Heart right ventricle (tissue), 16 donors: ENCODE measurements at regions not wholly inside any gene's neighbourhood (a gene's known extent, or its start where the extent isn't known, plus 50 kb on each side); places are given as distances from the start of the nearest gene placed in this dataset.

Source experiments
- ATAC-seq, 8 donors: fragments of 200-7000 bp; cut with Tn5 transposase; one replicate each; pipeline ENCODE4 v1.9.1; 2020; ENCODE audit warnings: mild to moderate bottlenecking in 8 of 8, moderate library complexity in 8 of 8, moderate number of reproducible peaks in 1 of 8
- DNase-seq, 2 donors: peaks; one replicate each; pipeline ENCODE4 v3.0.0-alpha.2; 2020
- H3K27ac ChIP-seq, 10 donors: fragments of 200-600 bp; sonication (generic) in 2 of 10; one replicate each; pipeline versions ENCODE4 v1.5.0 to v1.8.0; 2020 to 2022; ENCODE audit warnings: mild to moderate bottlenecking in 3 of 10
- H3K27me3 ChIP-seq, 7 donors: fragments of 200-600 bp; one replicate each; pipeline ENCODE4 v1.8.0; 2021 to 2022; ENCODE audit warnings: mild to moderate bottlenecking in 2 of 7
- H3K36me3 ChIP-seq, 9 donors: fragments of 200-600 bp; sonication (generic) in 1 of 9; one replicate each; pipeline versions ENCODE4 v1.5.0 to v1.8.0; 2020 to 2022; ENCODE audit warnings: mild to moderate bottlenecking in 2 of 9
- H3K4me1 ChIP-seq, 9 donors: fragments of 200-600 bp; sonication (generic) in 1 of 9; one replicate each; pipeline versions ENCODE4 v1.5.0 to v1.8.0; 2020 to 2022; ENCODE audit warnings: mild to moderate bottlenecking in 4 of 9
- H3K4me3 ChIP-seq, 10 donors: fragments of 200-600 bp; sonication (generic) in 2 of 10; one replicate each; pipeline versions ENCODE4 v1.5.0 to v1.8.0; 2020 to 2022; ENCODE audit warnings: mild to moderate bottlenecking in 7 of 10, moderate library complexity in 2 of 10
- H3K9me3 ChIP-seq, 11 donors: fragments of 200-600 bp in 10 of 11; sonication (generic) in 2 of 11; one replicate each; pipeline versions ENCODE4 v1.5.0 to v1.8.0; 2013 to 2022; ENCODE audit warnings: mild to moderate bottlenecking in 2 of 11, control low read depth in 1 of 11, moderate library complexity in 1 of 11
- CTCF ChIP-seq, 9 donors: fragments of 200-600 bp; sonication (generic) in 2 of 9; IDR thresholded peaks; one replicate each; pipeline versions ENCODE4 v1.5.0 to v1.8.0; 2021 to 2022; ENCODE audit warnings: antibody characterized with exemption in 9 of 9, mild to moderate bottlenecking in 5 of 9, moderate library complexity in 1 of 9
- WGBS, 2 donors: extraction: QIAGEN DNeasy Blood & Tissue Kit; methylation state at CpG; one replicate each; pipeline ENCODE4 v1.1.7; 2013; ENCODE audit warnings: inconsistent platforms in 1 of 2; 5-methylcytosine and 5-hydroxymethylcytosine counted together
- intact Hi-C, 10 donors: fragments of 100-400 bp; cut with DNase I; formaldehyde crosslinking; loops; one replicate each; pipeline versions ENCODE4 v1.11.1 to v1.14.2; 2022
- donor health status: Arrhythmogenic right ventricular cardiomyopathy.
- donor health status: ischemic (EF 13 %, LVEDD 7.1; RV severe dilation, severe dysfunction).
- donor health status: healthy with polysubstance abuse.
- donor health status: DM: no; HTN: yes; CAD: no.
- donor health status: DM: no; HTN: no; CAD: no.
- donor health status: ischemic (EF 25% LVEDD 6.9; RV normal size, moderate dysfunction).
- donor health status: ischemic (EF 25% LVEDD 5.7; RV mildly dilated, moderate dysfunction).
- donor health status: healthy.
- donor health status: DM: yes; HTN: yes; CAD: no.
- donor health status: Ischemic cardiomyopathy.
- donor health status: ischemic (EF 35%, LVEDD 5.7; RV mildly dilated, moderate dysfunction).
- donor health status: nonischemic (EF 11% LVEDD 7.7; RV severe dilation, severe dysfunction).
- donor health status: DM: yes; HTN: yes; CAD: no.
- donor health status: PGD.
- donor health status: ischemic (EF 29% LVEDD 5.4; RV normal size, mild dysfunction).
- donor health status: nonischemic (EF 23%, LVEDD 6.1; RV moderate dilation, normal function).

GRCh38 chr1:184861755-184862336 is 107.2 kb upstream of the EDEM3 start:
- H3K4me1 ChIP-seq: peaks cover 0 to 70% (median 34%) of the 10 kb centered on the region in 9 donors
- intact Hi-C loops: no loop called here
- peak overlapping the region in 3 of 10 donors; percentile 13 to 55 (median 17) for H3K27ac ChIP-seq
- H3K27me3 ChIP-seq: no peaks in the 10 kb centered on the region
- ATAC-seq: no peak
- H3K9me3 ChIP-seq: no peaks in the 10 kb centered on the region
- no peak for DNase-seq
- H3K4me3 ChIP-seq: no peak overlapping the region
- no peak for TF ChIP-seq CTCF (IDR thresholded peaks at IDR 0.05)
- H3K36me3 ChIP-seq: peaks cover 0 to 37% (median 0%) of the 10 kb centered on the region in 9 donors
- 71 to 88% methylated on average over 6 of the region's 6 CpGs for WGBS, 2 donors

GRCh38 chr1:184860985-184861754 is 106.5 kb upstream of the EDEM3 start:
- Histone ChIP-seq H3K27me3 (no peaks in the 10 kb centered on the region), H3K4me1 (peaks cover 0 to 69% (median 29%) of the 10 kb centered on the region in 9 donors), H3K4me3 (no peak overlapping the region), H3K36me3 (peaks cover 0 to 30% (median 0%) of the 10 kb centered on the region in 9 donors), H3K9me3 (no peaks in the 10 kb centered on the region), H3K27ac (peak overlapping the region in 5 of 10 donors; percentile 0 to 55 (median 13))
- intact Hi-C loops: no loop called here
- no peak for TF ChIP-seq CTCF (IDR thresholded peaks at IDR 0.05)
- ATAC-seq (peak in 5 of 8 donors; percentile 53 to 69 (median 59)), DNase-seq (no peak)
- 41% methylated on average over 2 of the region's 2 CpGs for WGBS, 2 donors

GRCh38 chr1:184860535-184860934 is 105.9 kb upstream of the EDEM3 start:
- H3K9me3 ChIP-seq: no peaks in the 10 kb centered on the region
- peaks cover 0 to 23% (median 0%) of the 10 kb centered on the region in 9 donors for H3K36me3 ChIP-seq
- H3K4me3 ChIP-seq: no peak overlapping the region
- H3K27me3 ChIP-seq: no peaks in the 10 kb centered on the region
- no peak for DNase-seq
- peaks cover 0 to 69% (median 30%) of the 10 kb centered on the region in 9 donors for H3K4me1 ChIP-seq
- H3K27ac ChIP-seq: peak overlapping the region in 3 of 10 donors; percentile 12 to 55 (median 17)
- no peak for ATAC-seq
- TF ChIP-seq CTCF (IDR thresholded peaks at IDR 0.05): no peak
- intact Hi-C loops: no loop called here

- DNase-seq: no peak
- ATAC-seq: peak in 2 of 8 donors; percentile 8 to 15
- no peak overlapping the region for H3K4me3 ChIP-seq
These were observed 104.9 kb upstream of the EDEM3 start for GRCh38 chr1:184859381-184860105.

More at GRCh38 chr1:184859381-184860105, 104.9 kb upstream of the EDEM3 start:
- Histone ChIP-seq H3K36me3 (peaks cover 0 to 14% (median 0%) of the 10 kb centered on the region in 9 donors), H3K27me3 (no peaks in the 10 kb centered on the region), H3K9me3 (no peaks in the 10 kb centered on the region), H3K4me1 (peaks cover 0 to 71% (median 39%) of the 10 kb centered on the region in 9 donors), H3K27ac (peak overlapping the region in 2 of 10 donors; percentile 5 to 12)
- intact Hi-C loops: no loop called here
- no peak for TF ChIP-seq CTCF (IDR thresholded peaks at IDR 0.05)
- WGBS, 2 donors: 87 to 94% methylated on average over 5 of the region's 5 CpGs
